ENCODE measurements at regions not wholly inside any gene's neighbourhood (a gene's known extent, or its start where the extent isn't known, plus 50 kb on each side); places are given as distances from the start of the nearest gene placed in this dataset.

GRCh38 chr5:15233566-15233965, 266.4 kb upstream of the FBXL7 start:
- Histone ChIP-seq H4K8ac (ENCODE audit: low read depth in 2 of 2, low read length in 2 of 2) (no peak overlapping the region; a peak in 1 of 4 replicates), H4K91ac (ENCODE audit: insufficient read depth, low read depth, low read length) (no peak overlapping the region), H3K9ac (ENCODE audit: low read depth, low read length) (no peak overlapping the region), H3K18ac (ENCODE audit: low read depth, low read length) (no peak overlapping the region), H3K36me3 (ENCODE audit: control insufficient read depth, insufficient read depth, low read length) (no peaks in the 10 kb centered on the region), H2BK15ac (ENCODE audit: low read depth, low read length) (no peak overlapping the region), H3K9me1 (ENCODE audit: insufficient read depth, low read length) (no peaks in the 10 kb centered on the region), H3K4me2 (ENCODE audit: low read depth, low read length) (peak overlapping the region; percentile 75), H3K23ac (ENCODE audit: low read depth, low read length) (no peak overlapping the region), H3K4me3 (ENCODE audit: insufficient read depth, low read depth, low read length) (no peak overlapping the region), H2AK5ac (ENCODE audit: low read depth, low read length) (no peak overlapping the region), H3K27me3 (ENCODE audit: control insufficient read depth, insufficient read depth, low read length) (no peaks in the 10 kb centered on the region; the same call in 1 of the 2 replicates), H3K4ac (ENCODE audit: low read depth, low read length) (no peak overlapping the region), H3K9me3 (ENCODE audit: control insufficient read depth, insufficient read depth, low read length) (no peaks in the 10 kb centered on the region), H3K56ac (ENCODE audit: extremely low read depth, insufficient read depth, low read length) (no peak overlapping the region), H4K5ac (ENCODE audit: low read depth, low read length) (no peak overlapping the region), H4K20me1 (ENCODE audit: insufficient read depth, low read length) (no peaks in the 10 kb centered on the region), H2AK9ac (replicated peaks; ENCODE audit: low read depth, low read length, poor library complexity) (no peak overlapping the region), H3K4me1 (ENCODE audit: control insufficient read depth, insufficient read depth, low read length) (0 out of 2 replicates have a peak, but pooled peaks cover 1% of the 10 kb centered on the region), H3K27ac (ENCODE audit: insufficient read depth, low read length) (no peak overlapping the region), H2BK5ac (ENCODE audit: low read depth, low read length, poor library complexity, severe bottlenecking) (no peak overlapping the region), H2BK120ac (ENCODE audit: low read depth, low read length) (peak overlapping the region; percentile 39; the same call in 1 of the 2 replicates), H3K79me1 (ENCODE audit: low read depth in 1 of 2, low read length in 2 of 2) (no peaks in the 10 kb centered on the region), H2BK20ac (ENCODE audit: low read depth, low read length) (no peak overlapping the region), H3K14ac (replicated peaks; ENCODE audit: low read depth, low read length) (no peak overlapping the region), H2AFZ (replicated peaks; ENCODE audit: low read length, poor library complexity) (no peak overlapping the region)
- in situ Hi-C loops (cut with MboI; ENCODE audit: low sequenced_read_pairs) = no loop called here
- dilution Hi-C loops (cut with HindIII; ENCODE audit: low sequenced_read_pairs, unreplicated experiment) = no loop called here
- TF ChIP-seq MAZ (IDR thresholded peaks at IDR 0.05; ENCODE audit: borderline replicate concordance, low read depth, low read length) (no peak), ELK1 (IDR thresholded peaks at IDR 0.05; ENCODE audit: borderline replicate concordance, low read depth, low read length) (no peak), USF2 (IDR thresholded peaks at IDR 0.05; ENCODE audit: low read depth, low read length) (no peak), SMC3 (IDR thresholded peaks at IDR 0.05; ENCODE audit: low read depth, low read length) (no peak), CTCF (conservative IDR thresholded peaks at IDR 0.05; ENCODE audit: low read depth, low read length) (no peak), RFX5 (IDR thresholded peaks at IDR 0.05; ENCODE audit: low read depth, low read length) (no peak), CHD1 (IDR thresholded peaks at IDR 0.05; ENCODE audit: low read depth, low read length) (no peak), RAD21 (IDR thresholded peaks at IDR 0.05; ENCODE audit: low read length) (no peak), FOS (IDR thresholded peaks at IDR 0.05; ENCODE audit: low read depth, low read length) (no peak), NFE2L2 (IDR thresholded peaks at IDR 0.05; ENCODE audit: low read depth, low read length) (no peak)
- DNase-seq (peak; percentile 52), ATAC-seq (ENCODE audit: low read depth) (peak; percentile 44; the same call in 1 of the 2 replicates)
- POLR2A ChIA-PET (ENCODE audit: unreplicated experiment) = no interaction called here
- CTCF ChIA-PET = no interaction called here
- intact Hi-C loops (cut with micrococcal nuclease) = no loop called here
- no TSS peak for BruUV-seq (replicated peaks)
- WGBS, 2 experiments (ENCODE audit: extremely low coverage in 2 of 2, insufficient read length in 1 of 2) = no CpG with 5 or more reads among the region's 8 CpGs

Data from IMR-90 (cell line).